H9 (cell line): ENCODE measurements at regions not wholly inside any gene's neighbourhood (a gene's known extent, or its start where the extent isn't known, plus 50 kb on each side); places are given as distances from the start of the nearest gene placed in this dataset.

ENCODE experiments used
- DNase-seq: peaks from one replicate; pipeline ENCODE4 v3.0.0-alpha.2; 2017
- H2AFZ ChIP-seq: one replicate; pipeline ENCODE4 v1.6.1; 2013; ENCODE audit warnings: mild to moderate bottlenecking, low read length, control low read depth, moderate library complexity
- H2AK5ac ChIP-seq: 2 replicates; pipeline ENCODE4 v1.6.1; 2013; ENCODE audit warnings: low read length, control low read depth, mixed read lengths; ENCODE audit not compliant: insufficient read length
- H2BK120ac ChIP-seq: one replicate; pipeline ENCODE4 v1.6.1; 2013; ENCODE audit warnings: low read depth, mild to moderate bottlenecking, low read length, control low read depth, inconsistent platforms; ENCODE audit not compliant: poor library complexity, severe bottlenecking
- H2BK12ac ChIP-seq: 2 replicates; pipeline ENCODE4 v1.6.1; 2013; ENCODE audit warnings: low read length, control low read depth, mixed read lengths, low read depth; ENCODE audit not compliant: insufficient read length
- H2BK15ac ChIP-seq: 2 replicates; pipeline ENCODE4 v1.6.1; 2013; ENCODE audit warnings: low read depth, low read length, control low read depth
- H2BK20ac ChIP-seq: one replicate; pipeline ENCODE4 v1.6.1; 2013; ENCODE audit warnings: low read depth, mild to moderate bottlenecking, low read length, control low read depth, inconsistent platforms; ENCODE audit not compliant: poor library complexity, severe bottlenecking
- H2BK5ac ChIP-seq: 2 replicates; pipeline ENCODE4 v1.6.1; 2013; ENCODE audit warnings: low read length, control low read depth, mixed read lengths; ENCODE audit not compliant: insufficient read length
- H3K14ac ChIP-seq: 2 replicates; pipeline ENCODE4 v1.6.1; 2013; ENCODE audit warnings: low read length, control low read depth; ENCODE audit not compliant: insufficient read depth
- H3K18ac ChIP-seq: 2 replicates; pipeline ENCODE4 v1.6.1; 2013; ENCODE audit warnings: low read depth, mild to moderate bottlenecking, mixed read lengths, low read length, control low read depth; ENCODE audit not compliant: insufficient read length
- H3K23ac ChIP-seq: 2 replicates; pipeline ENCODE4 v1.6.1; 2013; ENCODE audit warnings: low read length, control low read depth, mixed read lengths, low read depth; ENCODE audit not compliant: insufficient read length
- H3K23me2 ChIP-seq: 2 replicates; pipeline ENCODE4 v1.6.1; 2013; ENCODE audit warnings: low read depth, mild to moderate bottlenecking, mixed read lengths, low read length, control low read depth; ENCODE audit not compliant: insufficient read length, poor library complexity, severe bottlenecking
- H3K27ac ChIP-seq: 2 replicates; pipeline ENCODE4 v1.5.1; 2013; ENCODE audit warnings: low read length, control low read depth, mixed read lengths, low read depth; ENCODE audit not compliant: insufficient read length
- H3K27me3 ChIP-seq: 2 replicates; pipeline ENCODE4 v1.6.1; 2013; ENCODE audit warnings: low read length, control low read depth, inconsistent platforms; ENCODE audit not compliant: insufficient read depth
- H3K4ac ChIP-seq: 2 replicates; pipeline ENCODE4 v1.6.1; 2013; ENCODE audit warnings: low read depth, mild to moderate bottlenecking, control low read depth, inconsistent platforms, low read length, moderate library complexity
- H3K4me1 ChIP-seq: 2 replicates; pipeline ENCODE4 v1.6.1; 2013; ENCODE audit warnings: low read length, control low read depth, inconsistent platforms; ENCODE audit not compliant: insufficient read depth
- H3K4me2 ChIP-seq: 2 replicates; pipeline ENCODE4 v1.6.1; 2013; ENCODE audit warnings: low read length, control low read depth, mixed read lengths; ENCODE audit not compliant: insufficient read length, insufficient read depth
- H3K56ac ChIP-seq: 2 replicates; pipeline ENCODE4 v1.6.1; 2013; ENCODE audit warnings: low read depth, mild to moderate bottlenecking, mixed read lengths, low read length, control low read depth; ENCODE audit not compliant: insufficient read length
- H3K79me1 ChIP-seq: 2 replicates; pipeline ENCODE4 v1.6.1; 2013; ENCODE audit warnings: low read depth, mild to moderate bottlenecking, moderate library complexity, low read length, control low read depth, inconsistent platforms; ENCODE audit not compliant: insufficient read depth, poor library complexity, severe bottlenecking
- H3K79me2 ChIP-seq: 2 replicates; pipeline ENCODE4 v1.6.1; 2013; ENCODE audit warnings: low read length, control low read depth, inconsistent platforms; ENCODE audit not compliant: insufficient read depth
- H3K9ac ChIP-seq: 2 replicates; pipeline ENCODE4 v1.6.1; 2013; ENCODE audit warnings: low read length, control low read depth, mixed read lengths; ENCODE audit not compliant: insufficient read length; ENCODE audit errors: extremely low read depth
- H3K9me3 ChIP-seq: one replicate; pipeline ENCODE4 v1.6.1; 2013; ENCODE audit warnings: low read depth, low read length, inconsistent platforms; ENCODE audit not compliant: control insufficient read depth
- H3T11ph ChIP-seq: one replicate; pipeline ENCODE4 v1.6.1; 2013; ENCODE audit warnings: mild to moderate bottlenecking, low read length, control low read depth, inconsistent platforms
- H4K20me1 ChIP-seq: one replicate; pipeline ENCODE4 v1.6.1; 2013; ENCODE audit not compliant: control insufficient read depth, insufficient read length, insufficient read depth
- H4K5ac ChIP-seq: 2 replicates; pipeline ENCODE4 v1.6.1; 2013; ENCODE audit warnings: low read depth, mild to moderate bottlenecking, mixed read lengths, low read length, control low read depth; ENCODE audit not compliant: insufficient read length
- H4K8ac ChIP-seq: replicated peaks from 2 replicates; pipeline ENCODE4 v1.6.1; 2013; ENCODE audit warnings: low read length, control low read depth, mixed read lengths, low read depth; ENCODE audit not compliant: insufficient read length
- H4K91ac ChIP-seq: 2 replicates; pipeline ENCODE4 v1.6.1; 2013; ENCODE audit warnings: low read depth, mild to moderate bottlenecking, moderate library complexity, mixed read lengths, low read length, control low read depth; ENCODE audit not compliant: insufficient read length
- H3K27ac Mint-ChIP-seq, 3 experiments: 2 replicates in 2 of 3; 3 replicates in 1 of 3; pipeline ENCODE4 v1.8.0; 2020 to 2021; ENCODE audit warnings: mixed read lengths in 3 of 3, mild to moderate bottlenecking in 1 of 3, moderate library complexity in 1 of 3
- H3K27me3 Mint-ChIP-seq: 2 replicates; pipeline ENCODE4 v1.8.0; 2021; ENCODE audit warnings: low read depth, mild to moderate bottlenecking, moderate library complexity, mixed read lengths
- H3K36me3 Mint-ChIP-seq, 3 experiments: 2 replicates in 2 of 3; 3 replicates in 1 of 3; pipeline ENCODE4 v1.8.0; 2020 to 2021; ENCODE audit warnings: low read depth in 3 of 3, mixed read lengths in 3 of 3; ENCODE audit not compliant: insufficient read depth in 1 of 3
- H3K4me1 Mint-ChIP-seq, 2 experiments: 2 replicates each; pipeline ENCODE4 v1.8.0; 2020; ENCODE audit warnings: mixed read lengths in 2 of 2
- H3K4me3 Mint-ChIP-seq, 2 experiments: 2 replicates in 1 of 2; 3 replicates in 1 of 2; pipeline ENCODE4 v1.8.0; 2020 to 2021; ENCODE audit warnings: mild to moderate bottlenecking in 2 of 2, mixed read lengths in 2 of 2, moderate library complexity in 1 of 2
- H3K9me3 Mint-ChIP-seq, 2 experiments: 2 replicates in 1 of 2; 3 replicates in 1 of 2; pipeline ENCODE4 v1.8.0; 2020; ENCODE audit warnings: mild to moderate bottlenecking in 2 of 2, mixed read lengths in 2 of 2, moderate library complexity in 1 of 2
- CTCF ChIP-seq: fragments of 200-600 bp; sonication (generic); conservative IDR thresholded peaks from 3 replicates; pipeline ENCODE4 v1.8.0; 2021; ENCODE audit warnings: antibody characterized with exemption, mild to moderate bottlenecking
- WGBS: extraction: QIAGEN DNeasy Blood & Tissue Kit; methylation state at CpG from one replicate; pipeline ENCODE4 v1.1.7; 2013; ENCODE audit warnings: missing lambda C conversion rate, low lambda C conversion rate, mixed read lengths; ENCODE audit not compliant: insufficient read length; ENCODE audit errors: extremely low coverage; 5-methylcytosine and 5-hydroxymethylcytosine counted together

DNA sequence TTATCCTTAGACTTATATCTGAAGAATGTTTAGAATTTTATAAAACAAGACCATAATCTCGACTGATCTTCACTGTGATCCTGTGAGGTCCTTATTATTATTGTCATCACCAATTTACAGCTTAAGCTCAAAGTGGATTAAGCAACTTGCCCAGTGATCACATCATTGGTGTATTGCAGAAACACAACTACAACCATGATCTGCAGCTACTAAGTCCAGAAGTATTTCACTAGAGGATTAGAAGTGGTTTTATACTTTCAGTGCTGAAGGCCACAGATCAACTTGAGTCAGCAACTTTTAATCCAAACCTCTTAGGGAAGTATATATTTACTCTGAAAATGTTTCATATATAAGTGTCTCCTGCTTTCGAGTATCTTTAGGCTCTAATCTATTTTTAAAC is 624.3 kb upstream of the SOX9 start:
- Histone ChIP-seq H2BK120ac (no peak overlapping the region), H3K14ac (no peak overlapping the region), H3K27me3 (no peaks in the 10 kb centered on the region), H3K27ac (no peak overlapping the region), H3K4ac (no peak overlapping the region), H3K4me2 (no peak overlapping the region), H3K79me2 (no peaks in the 10 kb centered on the region), H3K23ac (no peak overlapping the region), H3K18ac (no peak overlapping the region), H4K91ac (no peak overlapping the region), H4K5ac (no peak overlapping the region), H2AFZ (no peak overlapping the region), H3K79me1 (no peaks in the 10 kb centered on the region), H2BK5ac (no peak overlapping the region), H2AK5ac (no peak overlapping the region), H4K20me1 (no peaks in the 10 kb centered on the region), H2BK12ac (no peak overlapping the region), H2BK15ac (no peak overlapping the region), H2BK20ac (no peak overlapping the region), H4K8ac (no peak overlapping the region), H3K9ac (no peak overlapping the region), H3K9me3 (no peaks in the 10 kb centered on the region), H3T11ph (no peak overlapping the region), H3K56ac (no peak overlapping the region), H3K4me1 (no peaks in the 10 kb centered on the region), H3K23me2 (no peaks in the 10 kb centered on the region)
- no CpG with 5 or more reads among the region's 2 CpGs for WGBS
- Mint-ChIP-seq H3K9me3 (no peaks in the 10 kb centered on the region), H3K27me3 (peaks cover 2% of the 10 kb centered on the region; the same call in 1 of the 2 replicates), H3K4me1 (no peaks in the 10 kb centered on the region), H3K27ac (no peak overlapping the region), H3K36me3 (no peaks in the 10 kb centered on the region), H3K4me3 (no peak overlapping the region)
- DNase-seq: no peak
- no peak for TF ChIP-seq CTCF
